ENCODE measurements at regions not wholly inside any gene's neighbourhood (a gene's known extent, or its start where the extent isn't known, plus 50 kb on each side); places are given as distances from the start of the nearest gene placed in this dataset.

- Histone ChIP-seq H3K36me3 (ENCODE audit: control insufficient read depth, insufficient read depth, low read length) (no peaks in the 10 kb centered on the region), H3K4me3 (replicated peaks; ENCODE audit: low read depth, low read length) (no peak overlapping the region), H3K27me3 (replicated peaks; ENCODE audit: control insufficient read depth, insufficient read depth, low read length) (no peaks in the 10 kb centered on the region)
- no peak for TF ChIP-seq CTCF (IDR thresholded peaks at IDR 0.05; ENCODE audit: insufficient read depth, low read length, poor library complexity, severe bottlenecking)
- no peak for DNase-seq (ENCODE audit: extremely low read depth, insufficient read length)
These were observed 128.3 kb upstream of the MAOA start for GRCh38 chrX:43527801-43528200.

GRCh38 chrX:43530837-43531236, 125.3 kb upstream of the MAOA start:
- TF ChIP-seq CTCF (IDR thresholded peaks at IDR 0.05; ENCODE audit: insufficient read depth, low read length, poor library complexity, severe bottlenecking) = no peak
- DNase-seq (ENCODE audit: extremely low read depth, insufficient read length) = peak; percentile 3
- Histone ChIP-seq H3K36me3 (ENCODE audit: control insufficient read depth, insufficient read depth, low read length) (no peaks in the 10 kb centered on the region), H3K27me3 (replicated peaks; ENCODE audit: control insufficient read depth, insufficient read depth, low read length) (no peaks in the 10 kb centered on the region), H3K4me3 (replicated peaks; ENCODE audit: low read depth, low read length) (no peak overlapping the region)

- TF ChIP-seq CTCF (IDR thresholded peaks at IDR 0.05; ENCODE audit: insufficient read depth, low read length, poor library complexity, severe bottlenecking) = no peak
These were observed 115.8 kb upstream of the MAOA start for GRCh38 chrX:43540318-43540717.

GRCh38 chrX:43551590-43551989, 104.5 kb upstream of the MAOA start:
- DNase-seq (ENCODE audit: extremely low read depth, insufficient read length) = no peak
- H3K36me3 ChIP-seq (ENCODE audit: control insufficient read depth, insufficient read depth, low read length) = no peaks in the 10 kb centered on the region
- TF ChIP-seq CTCF (IDR thresholded peaks at IDR 0.05; ENCODE audit: insufficient read depth, low read length, poor library complexity, severe bottlenecking) = no peak
- no peaks in the 10 kb centered on the region for H3K27me3 ChIP-seq (replicated peaks; ENCODE audit: control insufficient read depth, insufficient read depth, low read length)
- H3K4me3 ChIP-seq (replicated peaks; ENCODE audit: low read depth, low read length) = no peak overlapping the region

More at GRCh38 chrX:43540318-43540717, 115.8 kb upstream of the MAOA start:
- no peaks in the 10 kb centered on the region for H3K27me3 ChIP-seq (replicated peaks; ENCODE audit: control insufficient read depth, insufficient read depth, low read length)
- H3K4me3 ChIP-seq (replicated peaks; ENCODE audit: low read depth, low read length) = no peak overlapping the region
- H3K36me3 ChIP-seq (ENCODE audit: control insufficient read depth, insufficient read depth, low read length) = no peaks in the 10 kb centered on the region
- DNase-seq (ENCODE audit: extremely low read depth, insufficient read length) = no peak

GRCh38 chrX:43552156-43552555, 103.9 kb upstream of the MAOA start:
- no peak for TF ChIP-seq CTCF (IDR thresholded peaks at IDR 0.05; ENCODE audit: insufficient read depth, low read length, poor library complexity, severe bottlenecking)
- no peak for DNase-seq (ENCODE audit: extremely low read depth, insufficient read length)
- H3K36me3 ChIP-seq (ENCODE audit: control insufficient read depth, insufficient read depth, low read length) = no peaks in the 10 kb centered on the region
- H3K4me3 ChIP-seq (replicated peaks; ENCODE audit: low read depth, low read length) = no peak overlapping the region
- H3K27me3 ChIP-seq (replicated peaks; ENCODE audit: control insufficient read depth, insufficient read depth, low read length) = no peaks in the 10 kb centered on the region

GRCh38 chrX:43552703-43553102, 103.4 kb upstream of the MAOA start:
- H3K27me3 ChIP-seq (replicated peaks; ENCODE audit: control insufficient read depth, insufficient read depth, low read length) = no peaks in the 10 kb centered on the region
- no peak for TF ChIP-seq CTCF (IDR thresholded peaks at IDR 0.05; ENCODE audit: insufficient read depth, low read length, poor library complexity, severe bottlenecking)
- no peak for DNase-seq (ENCODE audit: extremely low read depth, insufficient read length)
- no peak overlapping the region for H3K4me3 ChIP-seq (replicated peaks; ENCODE audit: low read depth, low read length)
- no peaks in the 10 kb centered on the region for H3K36me3 ChIP-seq (ENCODE audit: control insufficient read depth, insufficient read depth, low read length)
